NCI-H187 treated with DMSO at 0.1 percent for 48 hours (cell line): ENCODE measurements at regions not wholly inside any gene's neighbourhood (a gene's known extent, or its start where the extent isn't known, plus 50 kb on each side); places are given as distances from the start of the nearest gene placed in this dataset.
"Not testable (repeated sequence)": the region's sequence is repeated elsewhere in the genome, so short reads cannot be mapped to it uniquely, and the experiment has no call there.

ENCODE experiments used
- DNase-seq: peaks from one replicate; lab custom pipeline; 2025; lab: John Stamatoyannopoulos, UW

DNA sequence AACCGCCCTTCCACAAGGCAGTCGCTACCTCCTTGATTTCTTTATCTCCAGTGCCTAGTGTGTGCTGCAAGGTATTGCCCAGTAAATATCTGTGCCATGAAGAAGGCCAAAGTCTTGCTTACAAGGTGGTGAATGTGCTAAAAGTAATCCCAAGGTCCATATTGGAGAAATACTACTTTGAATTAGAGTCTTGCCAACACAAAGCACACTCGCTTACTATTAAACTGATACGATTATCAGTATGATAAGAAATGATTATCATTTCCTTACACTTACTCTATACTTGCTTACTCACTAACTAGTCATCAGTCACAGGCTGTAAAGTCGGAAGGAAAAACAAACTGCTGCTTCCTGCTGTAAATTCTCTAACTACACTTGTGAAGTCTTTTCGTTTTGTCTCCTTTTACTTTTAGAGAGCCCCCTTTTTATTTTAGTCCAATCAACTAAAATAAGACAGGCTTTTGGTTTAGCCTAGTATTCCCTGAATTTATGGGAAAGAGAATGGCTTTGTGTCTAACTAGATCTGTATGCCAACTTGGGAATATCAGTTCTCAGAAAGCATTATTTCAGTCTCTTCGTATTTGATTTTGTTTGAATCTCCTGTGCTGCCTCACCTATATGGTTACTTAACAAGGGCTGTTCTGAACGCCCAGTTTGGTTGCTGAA, 107.1 kb upstream of the TSC22D2 start:
- DNase-seq, result no peak

DNA sequence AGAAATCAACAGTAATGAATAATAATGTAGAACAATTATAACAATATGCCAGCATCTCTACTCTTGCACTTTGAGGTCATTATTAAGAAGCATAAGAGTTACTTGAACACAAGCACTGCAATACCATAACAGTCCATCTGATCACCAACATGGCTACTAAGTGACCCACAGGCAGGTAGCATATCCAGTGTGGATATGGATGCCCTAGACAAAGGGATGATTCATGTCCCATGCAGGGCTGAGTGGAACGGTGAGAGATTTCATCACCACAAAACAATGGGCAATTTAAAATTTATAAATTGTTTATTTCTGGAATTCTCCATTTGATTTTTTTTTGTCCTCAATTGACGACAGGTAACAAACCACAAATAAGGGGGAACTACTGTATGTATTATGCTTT, 107.7 kb upstream of the TSC22D2 start:
- no peak for DNase-seq

DNA sequence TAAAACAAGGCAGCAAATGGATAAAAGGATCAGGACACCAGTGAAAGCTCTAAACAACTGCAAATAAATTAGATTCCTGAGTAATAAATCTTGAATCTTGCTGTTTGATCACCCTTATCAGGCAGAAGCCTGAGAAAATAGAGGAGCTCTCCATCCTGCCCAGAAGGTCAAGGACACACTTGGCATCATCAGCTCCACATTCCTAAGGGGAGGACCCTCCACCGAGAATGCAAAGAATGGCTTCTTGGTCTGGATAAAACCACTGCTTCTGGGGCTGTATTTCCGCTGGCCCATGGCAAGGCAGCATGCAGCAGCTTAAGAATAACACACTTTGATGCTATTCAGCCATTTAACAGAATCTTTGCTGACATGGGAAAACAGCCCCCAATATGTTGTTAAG, 108.9 kb upstream of the TSC22D2 start:
- no peak for DNase-seq

DNA sequence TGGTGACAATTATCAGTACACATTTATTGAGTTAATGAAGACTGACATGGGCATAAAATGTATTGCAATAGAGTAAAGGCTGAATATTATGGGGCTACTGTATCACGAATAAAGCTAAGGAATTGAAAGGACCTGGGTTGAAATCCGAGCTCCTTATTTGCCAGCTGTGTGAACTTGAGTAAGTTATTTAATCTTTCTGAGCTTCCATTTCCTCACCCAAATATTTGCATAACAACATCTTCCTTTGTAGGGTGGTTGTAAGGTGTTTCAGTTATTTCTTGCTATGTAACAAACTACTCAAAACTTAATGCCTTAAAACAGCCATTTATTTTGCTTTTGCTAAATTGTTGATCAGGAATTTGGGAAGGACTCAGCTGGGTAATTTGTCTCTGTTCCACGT, 111.1 kb upstream of the TSC22D2 start:
- DNase-seq, result no peak

DNA sequence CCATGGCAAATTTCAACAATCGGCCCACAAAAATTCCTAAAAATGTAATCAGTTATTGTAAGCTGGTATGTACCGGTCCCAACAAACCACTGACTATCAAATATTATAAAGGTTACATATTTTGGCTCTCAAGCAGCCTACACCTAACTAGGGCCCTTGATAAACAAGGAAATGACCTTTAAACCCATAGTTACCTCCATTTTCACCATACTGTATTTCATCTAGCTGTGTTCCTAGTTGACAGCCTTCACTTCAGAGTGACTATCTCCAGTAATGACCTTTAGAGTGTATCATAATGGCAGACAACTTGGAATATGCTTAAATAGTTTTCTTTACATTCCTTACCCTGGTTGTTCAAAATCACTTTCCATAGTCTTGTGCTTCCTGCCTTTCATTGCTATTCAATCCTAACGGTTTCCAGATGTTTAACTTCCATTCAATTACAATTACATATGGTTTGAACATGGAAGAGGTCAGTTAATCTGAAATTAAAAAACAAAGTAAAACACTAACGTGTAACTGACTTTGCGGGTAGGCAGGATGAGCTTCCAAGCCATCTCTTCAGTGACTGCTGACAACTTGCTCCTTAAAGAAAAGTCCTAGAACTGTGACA, 111.9 kb upstream of the TSC22D2 start:
- no peak for DNase-seq

DNA sequence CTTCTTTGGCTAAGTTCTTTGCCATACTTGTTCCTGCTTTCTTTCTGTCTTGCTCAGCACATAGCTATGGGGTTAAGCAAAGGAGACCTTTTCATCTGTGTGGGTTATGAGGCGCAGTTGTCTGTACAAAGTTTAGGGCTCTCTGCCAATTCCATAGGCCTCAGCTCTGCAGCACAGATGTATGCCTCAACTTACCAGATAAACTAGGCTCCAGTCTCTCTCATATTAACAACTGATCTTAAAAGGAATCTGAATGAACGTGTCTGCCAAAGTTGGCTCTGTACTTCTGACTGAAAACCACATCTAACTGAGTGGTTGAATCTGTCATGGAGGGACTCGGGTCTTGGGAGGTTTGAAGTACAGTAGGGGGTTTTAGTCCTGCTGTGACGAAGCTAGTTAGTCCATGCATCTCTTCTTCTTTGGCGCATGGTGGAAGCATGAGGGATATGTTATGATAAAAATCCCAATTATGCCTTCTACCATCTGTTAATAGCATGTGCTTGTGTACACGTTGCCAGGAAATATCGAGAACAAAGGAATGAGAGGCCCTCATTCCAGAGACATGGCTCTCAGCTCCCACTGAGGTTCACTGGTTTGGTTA, 114.6 kb upstream of the TSC22D2 start:
- DNase-seq, result no peak

DNA sequence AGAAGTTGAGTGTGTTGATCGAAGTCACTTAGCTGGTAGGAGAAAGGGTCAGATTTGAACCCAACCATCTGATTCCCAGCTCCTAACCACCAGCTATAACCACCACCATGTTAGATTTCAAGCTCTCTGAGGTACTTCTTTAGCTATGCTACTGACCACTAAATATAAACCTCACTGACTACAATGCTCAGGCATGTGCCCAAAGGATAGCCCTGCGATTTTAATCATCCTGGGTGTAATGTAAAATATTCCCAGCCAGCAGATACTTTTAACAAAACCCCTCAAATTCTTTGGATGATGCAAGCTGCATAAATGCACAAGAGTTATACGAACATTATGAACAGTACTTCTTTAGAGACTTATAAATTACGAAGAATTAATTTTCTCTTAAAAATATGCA, 115.2 kb upstream of the TSC22D2 start:
- DNase-seq, result no peak

DNA sequence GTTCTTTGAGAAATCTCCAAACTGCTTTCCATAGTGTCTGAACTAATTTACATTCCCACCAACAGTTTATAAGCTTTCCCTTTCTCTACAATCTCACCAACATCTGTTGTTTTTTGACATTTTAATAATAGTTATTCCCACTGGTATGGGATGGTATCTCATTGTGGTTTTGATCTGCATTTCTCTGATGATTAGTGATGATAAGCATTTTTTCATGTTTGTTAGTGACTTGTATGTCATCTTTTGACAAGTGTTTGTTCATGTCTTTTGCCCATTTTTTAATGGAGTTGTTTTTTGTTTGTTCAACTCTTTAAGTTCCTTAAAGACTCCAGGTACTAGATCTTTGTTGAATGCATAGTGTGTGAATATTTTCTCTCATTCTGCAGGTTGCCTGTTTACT, 116.6 kb upstream of the TSC22D2 start:
- DNase-seq, result no peak

DNA sequence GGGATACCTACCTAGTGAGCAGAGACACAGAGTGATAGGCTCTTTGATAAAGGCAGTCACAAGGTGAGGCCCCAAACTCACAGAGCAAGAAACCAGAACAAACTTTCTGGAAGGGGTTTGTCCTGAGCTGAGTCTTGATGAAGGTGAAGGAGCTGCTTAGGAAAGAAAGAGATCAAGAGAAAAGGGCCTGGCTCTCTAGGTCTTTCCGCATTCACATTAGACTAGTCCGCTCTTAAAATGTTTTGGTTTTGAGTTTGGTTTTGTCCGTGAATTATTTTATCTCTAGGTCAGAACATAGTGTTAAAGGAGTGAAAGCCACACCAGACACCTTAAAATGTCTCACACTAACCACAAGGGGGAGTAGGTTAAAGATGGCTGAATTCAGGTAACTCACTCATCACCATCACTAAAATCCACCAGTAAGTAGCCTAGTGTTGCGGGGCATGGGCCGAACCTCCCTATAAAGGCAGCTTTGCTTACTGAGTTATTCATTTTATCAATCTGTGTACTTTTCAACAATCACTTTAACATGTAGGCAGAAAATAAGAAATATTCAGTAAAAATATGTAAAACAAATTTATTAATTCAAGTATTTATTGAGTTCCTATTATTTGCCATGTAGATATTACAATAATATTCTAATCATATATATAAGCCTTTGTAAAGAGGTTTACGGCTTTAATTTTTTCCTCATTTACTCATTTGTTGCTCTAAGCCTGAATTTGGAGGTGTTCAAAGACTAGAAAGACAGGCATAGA, 121.5 kb upstream of the TSC22D2 start:
- DNase-seq, result no peak

DNA sequence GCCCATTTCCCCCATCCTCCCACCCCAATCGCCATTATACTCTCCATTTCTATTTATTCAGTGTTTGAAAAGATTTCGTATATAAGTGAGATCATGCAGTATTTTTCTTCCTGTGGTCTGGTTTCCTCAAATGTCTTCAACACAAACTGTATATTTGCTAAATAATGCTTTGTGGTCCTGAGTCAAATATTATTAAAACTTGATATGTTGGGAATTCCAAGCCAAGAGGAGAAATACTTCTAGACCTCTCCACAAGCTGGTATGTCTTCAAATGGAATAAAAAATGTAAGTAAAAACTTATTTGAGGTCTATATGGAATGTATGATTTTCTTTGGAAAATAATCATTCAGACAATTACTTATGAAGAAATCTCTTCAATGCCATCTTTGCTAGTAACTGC, 122.5 kb upstream of the TSC22D2 start:
- DNase-seq, result no peak

DNA sequence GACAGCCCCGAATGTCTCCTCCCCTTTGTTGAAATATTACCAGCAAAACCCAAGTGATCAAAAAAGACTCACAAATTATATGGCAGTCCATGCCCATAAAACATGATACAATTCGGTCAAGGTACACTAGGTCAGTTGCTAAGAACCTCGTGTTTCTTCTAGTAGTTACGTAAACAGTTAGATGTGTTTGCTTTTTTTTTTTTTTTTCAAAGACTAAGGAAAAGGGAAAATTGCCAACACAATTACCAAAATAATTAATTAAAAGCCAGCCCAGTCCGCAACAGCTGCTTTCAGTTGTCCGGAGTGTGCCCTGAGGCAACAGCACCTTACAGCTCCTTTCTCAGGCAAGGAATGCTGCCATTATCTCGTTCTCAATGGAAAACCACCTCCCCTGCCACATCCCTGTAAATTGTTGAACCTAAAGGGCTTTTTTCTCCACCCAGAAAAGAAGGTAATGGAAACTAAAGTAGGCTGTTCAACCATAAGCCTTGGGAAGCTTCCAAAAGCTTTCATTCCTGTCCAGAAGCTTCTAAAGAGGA, 129.2 kb upstream of the TSC22D2 start:
- no peak for DNase-seq

DNA sequence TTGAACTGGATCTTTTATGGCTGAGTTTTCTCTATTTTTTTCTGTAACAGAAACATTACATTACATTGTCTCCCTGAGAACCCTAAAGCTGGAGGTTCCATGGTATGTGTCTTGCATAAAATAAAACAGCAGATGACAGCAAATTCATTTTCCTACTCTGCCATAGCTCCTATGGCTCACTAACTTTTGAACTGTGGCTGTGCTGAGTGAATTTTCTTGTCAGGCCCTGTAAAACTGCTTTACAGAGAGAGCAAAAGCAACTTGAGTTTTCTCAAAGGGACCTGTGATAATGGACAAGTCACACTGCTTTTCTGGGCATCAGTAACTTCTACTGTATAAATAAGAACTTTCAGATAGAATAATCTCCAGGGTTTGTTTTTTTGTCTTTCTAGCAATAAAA, 129.9 kb upstream of the TSC22D2 start:
- no peak for DNase-seq

DNA sequence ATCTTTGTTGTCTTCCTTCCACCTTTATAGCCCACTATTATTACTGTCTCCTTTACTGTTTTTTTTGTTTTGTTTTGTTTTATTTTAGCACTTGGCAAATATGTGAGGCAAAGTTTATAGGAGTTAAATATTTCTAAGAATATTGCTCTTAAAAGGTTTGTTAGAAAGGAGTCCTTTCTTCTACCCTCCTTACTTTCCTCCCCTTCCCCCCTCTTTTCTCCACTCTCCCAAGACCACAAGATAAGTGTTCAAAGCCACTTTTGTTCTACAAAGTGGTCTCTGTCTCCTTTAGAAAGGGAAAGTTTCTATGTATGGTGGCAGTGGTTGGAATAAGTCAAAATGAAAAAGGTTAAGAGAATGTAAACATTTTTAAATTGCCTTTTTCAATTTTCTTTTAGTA, 130.7 kb upstream of the TSC22D2 start:
- DNase-seq, result no peak

DNA sequence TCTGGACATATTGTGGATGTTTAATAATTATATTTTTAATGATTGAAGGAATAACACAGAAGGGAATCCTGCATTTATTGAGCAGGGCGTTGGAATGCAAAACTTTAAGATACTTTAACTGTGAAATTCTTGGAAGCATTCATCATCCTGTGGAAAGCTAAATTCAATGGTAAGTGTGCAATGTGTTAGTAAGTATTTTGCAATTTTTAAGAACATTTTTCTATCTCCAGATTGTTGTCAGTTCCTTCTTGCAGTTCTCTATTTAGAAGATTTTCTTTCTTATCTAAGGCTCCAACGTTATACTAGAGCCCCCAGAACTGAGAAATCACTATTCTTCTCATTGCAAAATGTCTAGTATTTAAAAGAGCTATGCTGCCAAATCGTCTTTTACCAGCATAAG, 132.2 kb upstream of the TSC22D2 start:
- no peak for DNase-seq

DNA sequence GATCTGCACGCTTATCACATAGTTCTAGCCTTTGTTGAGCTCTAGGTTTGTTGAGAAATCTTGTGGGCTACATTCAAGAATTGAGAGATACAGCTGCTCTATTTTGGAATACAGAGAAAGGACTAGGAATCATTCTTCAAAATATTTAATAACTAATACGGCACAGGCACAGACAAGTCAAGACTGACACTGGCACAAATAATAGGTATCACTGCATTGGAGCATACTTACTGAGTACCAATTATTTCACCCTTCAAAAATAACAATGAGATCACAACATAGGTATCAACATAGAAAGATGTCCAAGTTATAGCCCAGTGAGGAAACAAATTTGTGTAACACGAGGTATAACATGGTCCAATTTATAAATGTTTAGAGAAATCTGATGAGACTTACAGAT, 133.7 kb upstream of the TSC22D2 start:
- DNase-seq, result no peak

DNA sequence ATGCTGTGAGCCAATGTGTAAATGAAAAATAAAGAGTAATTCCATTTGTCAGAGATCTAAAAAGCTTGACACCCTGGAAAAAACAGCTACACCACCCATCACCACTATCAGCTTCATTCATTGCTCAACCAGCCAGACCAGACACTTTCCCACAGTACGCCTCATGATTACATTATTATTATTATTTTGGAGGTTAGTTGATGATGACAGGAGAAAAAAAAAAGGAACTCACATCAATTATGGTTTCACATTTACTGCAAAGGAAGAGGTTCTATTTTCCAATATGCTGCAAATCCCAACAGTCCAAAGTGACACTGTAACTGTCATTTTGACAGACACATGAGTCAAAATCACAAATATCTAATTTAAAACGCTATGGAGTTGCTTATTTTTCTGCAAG, 134.7 kb upstream of the TSC22D2 start:
- DNase-seq, result no peak

DNA sequence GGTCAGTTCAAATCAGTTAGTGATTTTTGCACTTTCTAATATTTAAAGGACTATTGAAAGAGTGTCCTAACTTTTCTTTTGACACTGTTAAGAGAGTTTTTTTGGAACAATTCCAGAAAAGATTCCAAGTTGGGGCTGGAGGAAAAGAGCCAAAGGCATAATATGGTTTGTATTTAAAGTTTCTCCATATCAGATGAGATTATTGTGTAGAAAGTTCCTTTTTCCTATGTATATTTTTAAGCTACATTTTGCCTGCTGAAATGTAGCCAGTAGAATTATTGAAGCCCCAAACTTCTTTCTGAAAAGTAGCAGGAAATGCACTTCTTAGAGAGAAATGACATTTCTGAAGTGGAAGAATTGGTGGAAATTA, 136.5 kb upstream of the TSC22D2 start:
- DNase-seq, result no peak

DNA sequence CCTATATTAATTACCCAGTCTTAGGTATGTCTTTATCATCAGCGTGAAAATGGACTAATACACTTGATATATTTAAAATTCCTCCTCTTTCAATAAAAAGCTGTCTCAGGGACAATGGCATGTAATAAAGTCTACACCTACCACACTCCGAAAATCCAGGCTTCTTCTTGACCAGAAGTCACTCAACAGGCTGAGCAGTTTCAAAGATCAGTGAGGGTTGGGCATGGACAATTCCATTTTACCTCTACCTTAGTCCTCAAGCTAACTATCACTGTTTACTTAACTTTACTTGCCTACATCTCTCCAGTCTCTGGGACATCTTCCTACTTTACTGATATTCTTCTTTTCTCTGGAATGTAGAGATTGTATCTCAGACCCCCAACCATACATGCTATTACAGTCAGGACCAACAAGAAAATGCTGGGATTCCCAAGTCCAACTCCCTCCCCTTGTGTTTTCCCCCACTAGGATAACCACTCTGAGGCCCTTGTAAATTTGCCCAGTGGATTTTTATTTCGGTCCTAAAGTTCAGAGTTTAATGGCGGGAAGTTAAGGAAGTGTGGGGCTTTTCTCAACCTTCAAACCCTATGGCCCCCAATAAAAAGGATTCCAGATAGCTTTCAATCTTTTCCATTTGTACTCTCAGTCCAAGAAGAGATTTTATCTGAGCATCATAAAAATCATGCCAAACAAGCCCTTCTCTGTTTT, 137.1 kb upstream of the TSC22D2 start:
- DNase-seq, result no peak

DNA sequence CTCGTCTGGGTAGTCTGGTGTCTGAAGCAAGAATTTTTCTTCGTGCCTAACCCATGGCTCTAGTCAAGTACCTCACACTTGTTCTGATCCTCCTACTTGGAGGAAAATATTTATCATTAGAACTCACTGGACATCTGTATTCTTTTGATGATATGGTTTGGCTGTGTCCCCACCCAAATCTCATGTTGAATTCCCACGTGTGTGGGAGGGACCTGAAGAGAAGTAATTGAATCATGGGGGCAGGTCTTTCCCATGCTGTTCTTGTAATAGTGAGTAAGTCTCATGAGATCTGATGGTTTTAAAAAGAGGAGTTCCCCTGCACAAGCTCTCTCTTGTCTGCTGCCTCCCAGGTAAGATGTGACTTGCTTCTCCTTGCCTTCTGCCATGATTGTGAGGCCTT, 137.7 kb upstream of the TSC22D2 start:
- DNase-seq, result not testable (repeated sequence)

DNA sequence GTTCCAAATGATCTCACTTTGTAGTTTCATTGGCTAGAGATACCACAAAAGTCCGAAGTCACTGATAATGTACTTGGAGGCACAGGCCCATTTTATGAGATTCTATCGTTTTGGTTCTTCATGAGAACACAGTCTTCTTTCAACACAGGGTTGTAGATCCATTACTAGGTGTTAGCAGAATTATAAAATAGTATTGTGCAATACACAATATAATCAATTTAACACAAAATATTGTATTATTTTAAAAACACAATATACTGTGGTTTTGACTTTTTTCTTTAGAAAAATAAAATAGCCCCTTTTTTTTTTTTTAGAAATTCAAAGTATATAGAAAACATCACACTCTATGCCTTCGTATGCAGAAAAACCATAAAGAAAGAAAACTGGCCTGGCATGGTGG, 138.6 kb upstream of the TSC22D2 start:
- no peak for DNase-seq

DNA sequence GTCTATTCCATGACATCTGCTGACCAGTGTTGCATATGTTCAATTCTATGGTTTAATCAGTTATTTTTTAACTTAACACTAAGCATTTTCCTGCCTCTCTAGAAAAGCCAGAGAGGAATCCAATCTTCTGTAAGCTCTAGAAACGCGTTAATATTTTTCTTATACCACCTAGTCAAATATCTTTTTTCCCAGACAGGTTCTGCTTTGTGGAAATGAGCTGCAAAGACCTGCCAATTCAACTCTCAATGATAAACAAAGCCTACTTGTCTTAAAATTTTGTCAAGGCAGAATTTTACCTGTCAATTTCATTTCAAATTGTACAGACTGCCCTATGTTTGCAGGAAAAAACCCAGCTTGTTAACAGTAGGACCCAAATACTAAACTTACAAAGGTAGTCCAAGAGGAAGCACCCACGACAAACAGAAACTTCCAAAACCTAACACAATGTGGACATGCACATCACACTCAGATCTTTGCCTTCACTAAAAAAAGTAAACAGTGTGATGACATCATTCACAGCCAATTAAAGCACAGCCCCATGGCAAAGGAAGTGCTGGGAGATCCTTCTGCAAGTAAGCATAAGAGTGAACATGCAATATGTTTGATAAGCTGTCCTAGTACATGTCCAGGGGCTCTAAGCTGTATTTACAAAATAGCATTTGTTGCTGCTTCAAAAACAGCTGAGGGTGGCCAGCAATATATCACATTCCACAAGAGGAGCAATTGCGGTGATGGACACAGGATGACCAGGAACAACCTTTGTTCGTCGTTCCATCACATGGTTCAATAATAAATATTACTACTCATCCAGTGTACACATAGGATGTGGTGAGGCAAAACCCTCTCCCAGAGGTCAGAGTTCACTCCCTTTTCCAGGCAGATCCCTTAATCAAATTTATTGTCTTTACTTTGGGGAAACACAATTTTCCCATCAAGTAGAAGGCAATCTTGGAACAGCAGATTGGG, 139.4 kb upstream of the TSC22D2 start:
- no peak for DNase-seq
